ENCODE measurements at regions not wholly inside any gene's neighbourhood (a gene's known extent, or its start where the extent isn't known, plus 50 kb on each side); places are given as distances from the start of the nearest gene placed in this dataset.

DNA sequence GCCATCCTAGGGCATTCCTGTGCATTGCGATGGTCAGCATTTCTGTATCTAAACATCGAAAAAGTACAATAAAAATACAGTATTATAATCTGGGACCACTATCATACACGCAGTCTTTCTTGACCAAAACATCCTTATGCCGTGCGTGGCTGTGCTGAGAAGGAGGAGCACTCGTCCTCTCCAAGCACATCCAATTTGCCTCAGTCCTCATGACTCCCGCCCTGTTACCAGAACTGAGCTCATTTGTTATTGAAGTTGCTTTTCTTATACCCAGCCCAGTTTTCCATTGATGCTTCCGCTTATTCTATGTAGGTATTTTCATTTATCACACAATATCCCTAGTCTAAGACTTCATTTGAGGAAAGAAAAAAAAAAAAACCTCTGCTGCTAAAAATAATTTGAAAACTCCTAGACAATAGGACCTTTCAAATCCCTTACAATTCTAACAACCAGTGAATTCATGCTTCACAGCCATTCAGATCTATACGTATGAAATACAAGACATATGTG is 236.9 kb upstream of the PLEKHG7 start:
- no peak for DNase-seq (ENCODE audit: low read depth)

DNA sequence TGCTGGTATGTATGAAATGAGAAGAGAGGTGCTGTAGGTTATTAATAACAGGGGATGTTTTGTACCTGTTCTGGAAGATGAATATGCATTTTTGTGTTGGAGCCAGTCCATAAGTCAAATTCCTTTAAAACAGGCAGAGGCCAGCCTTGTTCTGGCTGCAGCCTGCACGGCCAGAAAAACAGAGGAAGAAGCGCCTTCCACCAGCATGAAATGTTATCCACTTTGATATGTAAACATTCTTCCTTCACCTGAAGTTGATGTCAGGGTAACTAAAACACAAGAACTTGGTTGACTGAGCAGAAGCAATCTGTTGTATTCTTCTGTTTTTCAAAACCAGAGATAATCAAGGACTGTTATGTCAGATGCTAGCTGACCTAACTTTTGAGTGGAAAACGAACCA is 237.9 kb upstream of the PLEKHG7 start:
- no peak for DNase-seq (ENCODE audit: low read depth)

- no peak for DNase-seq (ENCODE audit: low read depth)
These were observed 239.6 kb upstream of the PLEKHG7 start for GRCh38 chr12:92463171-92463570.

- DNase-seq (ENCODE audit: low read depth), result no peak
These were observed 240.3 kb upstream of the PLEKHG7 start for GRCh38 chr12:92462527-92462926.

GRCh38 chr12:92462049-92462448 is 240.7 kb upstream of the PLEKHG7 start:
- DNase-seq (ENCODE audit: low read depth), result peak; percentile 64

DNA sequence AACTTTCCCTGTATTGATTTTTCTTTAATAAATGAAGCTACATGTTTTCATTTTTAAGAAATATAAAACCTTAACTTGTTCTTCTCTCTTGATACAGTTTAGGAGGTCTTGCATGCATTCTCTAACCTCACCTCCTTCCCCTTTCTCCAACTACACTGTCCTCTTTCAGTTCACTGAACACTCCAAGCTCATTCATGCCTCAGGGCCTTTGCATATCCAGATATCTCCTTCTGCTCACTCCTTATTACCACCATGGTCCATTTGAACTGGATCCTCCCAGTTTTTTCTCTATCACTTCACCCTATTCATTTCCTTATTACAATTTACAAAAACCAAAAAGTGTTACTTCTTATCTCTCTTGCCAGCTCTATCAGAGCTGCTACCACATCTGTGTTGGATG is 242.9 kb upstream of the PLEKHG7 start:
- no peak for DNase-seq (ENCODE audit: low read depth)

GRCh38 chr12:92458996-92459395 is 243.8 kb upstream of the PLEKHG7 start:
- DNase-seq (ENCODE audit: low read depth), result no peak

GRCh38 chr12:92457458-92458180 is 245.2 kb upstream of the PLEKHG7 start:
- DNase-seq (ENCODE audit: low read depth), result no peak

DNA sequence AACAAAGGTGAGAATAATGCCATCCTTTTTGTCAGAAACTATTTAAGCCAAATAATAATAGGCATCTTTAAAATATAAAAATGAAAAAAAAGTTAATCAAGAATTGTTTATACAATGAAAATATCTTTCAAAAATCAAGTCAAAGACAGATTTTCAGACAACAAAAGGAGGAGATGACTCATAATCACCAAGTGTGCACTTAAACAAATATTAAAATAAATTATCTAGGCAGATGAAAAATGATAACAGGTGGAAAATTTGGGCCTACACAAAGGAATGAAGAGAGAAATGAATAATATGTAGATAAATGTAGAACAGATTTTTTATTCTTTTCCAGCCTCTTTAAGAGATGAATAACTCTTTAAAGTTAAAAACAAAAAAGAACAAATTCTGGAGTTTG is 250.0 kb upstream of the PLEKHG7 start:
- DNase-seq (ENCODE audit: low read depth), result no peak

GRCh38 chr12:92446083-92446460 is 256.7 kb upstream of the PLEKHG7 start:
- no peak for DNase-seq (ENCODE audit: low read depth)

DNA sequence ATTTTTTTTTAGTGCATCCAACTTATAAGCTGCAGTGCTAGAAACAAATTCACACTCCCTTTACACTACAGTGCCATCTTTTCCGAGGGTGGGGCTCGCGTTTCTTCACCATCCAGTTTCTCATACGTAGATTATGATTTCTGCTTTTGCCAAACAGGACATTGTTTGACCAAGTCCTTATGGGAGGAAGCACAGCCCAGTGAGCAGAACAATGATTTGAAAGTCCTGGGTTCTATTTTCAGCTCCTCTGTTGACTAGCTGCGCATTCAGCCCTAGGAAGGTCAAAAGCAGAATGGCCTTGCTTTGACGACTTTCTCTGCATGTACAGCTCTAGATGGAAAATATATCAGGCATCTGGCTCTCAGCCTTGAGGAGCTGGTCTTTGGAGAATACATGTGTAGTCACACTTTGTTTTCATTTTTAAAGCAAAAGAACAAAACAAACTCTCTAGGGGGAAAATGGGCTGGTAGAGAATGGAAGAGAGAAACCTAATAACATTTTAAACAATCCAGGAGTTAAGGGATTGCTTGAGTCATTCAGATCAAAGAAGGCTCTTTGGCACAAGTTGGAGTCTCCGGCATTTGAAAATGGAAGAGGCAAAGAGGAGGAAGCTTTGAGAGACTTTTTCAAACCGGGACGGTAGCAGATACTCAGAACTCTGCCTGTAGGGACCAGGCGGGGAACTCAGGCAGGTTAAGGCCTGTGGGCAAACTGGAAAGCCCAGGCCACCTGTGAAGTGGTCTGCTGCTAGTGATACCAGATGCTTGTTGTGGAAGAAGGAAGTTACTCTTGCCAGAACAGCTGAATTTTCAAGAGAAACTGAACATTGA is 257.3 kb upstream of the PLEKHG7 start:
- no peak for DNase-seq (ENCODE audit: low read depth)

GRCh38 chr12:92444763-92445162 is 258.0 kb upstream of the PLEKHG7 start:
- no peak for DNase-seq (ENCODE audit: low read depth)

DNA sequence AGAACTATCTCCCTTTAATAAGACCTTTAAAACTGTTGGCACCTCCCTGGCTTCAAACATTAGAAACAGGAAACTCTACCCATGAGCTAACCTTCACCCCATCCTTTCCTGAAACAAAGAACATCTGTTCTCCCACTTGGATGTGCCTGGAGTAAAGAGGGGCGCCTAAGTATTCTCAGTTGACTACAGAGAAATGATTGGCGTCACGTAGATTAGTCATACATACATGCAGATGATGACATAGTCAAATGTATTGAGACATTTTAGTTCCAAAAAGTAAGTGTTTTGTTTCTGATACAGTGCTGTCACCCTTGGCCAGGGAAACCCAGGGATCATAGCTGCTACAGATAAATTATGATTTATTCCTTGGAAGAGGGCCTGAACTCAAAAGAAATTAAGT is 260.0 kb upstream of the PLEKHG7 start:
- no peak for DNase-seq (ENCODE audit: low read depth)

- no peak for DNase-seq (ENCODE audit: low read depth)
These were observed 262.7 kb upstream of the PLEKHG7 start for GRCh38 chr12:92440072-92440471.

GRCh38 chr12:92439420-92439805 is 263.4 kb upstream of the PLEKHG7 start:
- DNase-seq (ENCODE audit: low read depth), result no peak

DNA sequence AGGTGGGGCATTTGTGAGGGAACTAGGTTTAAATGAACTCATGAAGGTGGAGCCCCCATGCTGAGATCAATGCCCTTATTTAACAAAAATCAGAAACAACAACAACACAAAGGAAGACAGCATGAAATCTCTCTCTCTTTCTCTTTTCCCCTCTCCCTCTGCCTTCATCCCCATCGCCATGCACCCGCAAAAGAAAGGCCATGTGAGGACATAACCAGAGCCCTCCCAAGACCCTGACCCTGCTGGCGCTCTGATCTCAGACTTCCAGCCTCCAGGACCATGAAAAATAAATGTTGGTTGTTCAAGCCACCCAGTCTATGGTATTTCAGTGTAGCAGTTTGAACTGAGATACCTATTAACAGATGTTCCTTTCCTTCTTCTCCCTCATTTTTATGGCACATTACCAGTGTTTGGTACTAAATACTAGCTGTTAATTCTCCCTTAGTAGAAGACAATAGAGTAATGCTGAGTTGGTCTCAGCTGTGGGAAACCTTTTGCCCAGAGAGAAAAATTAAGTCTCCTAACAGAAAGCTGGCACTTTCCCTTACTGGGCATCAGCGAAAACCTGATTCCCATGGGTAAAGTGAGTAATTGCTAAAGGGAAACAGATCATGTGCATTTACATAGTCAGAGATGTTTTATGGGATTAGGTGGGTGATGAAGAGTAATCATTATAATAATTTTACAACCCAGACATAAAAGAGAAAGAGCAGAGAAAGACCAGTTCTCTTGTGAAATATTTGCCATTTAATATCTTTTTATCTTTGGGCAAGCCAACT is 264.0 kb upstream of the PLEKHG7 start:
- no peak for DNase-seq (ENCODE audit: low read depth)

- no peak for DNase-seq (ENCODE audit: low read depth)
These were observed 265.3 kb upstream of the PLEKHG7 start for GRCh38 chr12:92437452-92437851.

GRCh38 chr12:92436856-92437255 is 265.9 kb upstream of the PLEKHG7 start:
- no peak for DNase-seq (ENCODE audit: low read depth)

GRCh38 chr12:92434607-92435025 is 268.2 kb upstream of the PLEKHG7 start:
- DNase-seq (ENCODE audit: low read depth), result no peak

- DNase-seq (ENCODE audit: low read depth), result no peak
These were observed 269.9 kb upstream of the PLEKHG7 start for GRCh38 chr12:92432724-92433441.

DNA sequence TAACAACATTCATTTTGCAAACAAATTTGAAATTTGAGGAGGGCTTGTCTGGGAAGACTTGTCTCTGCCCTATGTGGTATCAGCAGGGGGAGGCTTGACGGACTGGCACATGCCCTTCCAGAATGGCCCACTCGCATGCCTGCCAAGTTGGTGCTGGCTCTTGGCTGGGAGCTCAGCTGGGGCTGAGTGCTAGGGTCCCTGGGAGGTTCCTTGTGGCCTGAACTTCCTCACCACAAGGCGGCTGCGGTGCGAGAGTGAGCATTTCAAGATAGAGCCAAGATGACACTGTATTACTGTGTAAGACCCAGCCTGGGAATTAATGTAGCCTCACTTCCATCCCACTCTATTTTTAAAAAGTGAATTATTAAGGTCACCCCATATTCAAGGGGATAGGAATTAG is 271.6 kb upstream of the PLEKHG7 start:
- DNase-seq (ENCODE audit: low read depth), result no peak

DNA sequence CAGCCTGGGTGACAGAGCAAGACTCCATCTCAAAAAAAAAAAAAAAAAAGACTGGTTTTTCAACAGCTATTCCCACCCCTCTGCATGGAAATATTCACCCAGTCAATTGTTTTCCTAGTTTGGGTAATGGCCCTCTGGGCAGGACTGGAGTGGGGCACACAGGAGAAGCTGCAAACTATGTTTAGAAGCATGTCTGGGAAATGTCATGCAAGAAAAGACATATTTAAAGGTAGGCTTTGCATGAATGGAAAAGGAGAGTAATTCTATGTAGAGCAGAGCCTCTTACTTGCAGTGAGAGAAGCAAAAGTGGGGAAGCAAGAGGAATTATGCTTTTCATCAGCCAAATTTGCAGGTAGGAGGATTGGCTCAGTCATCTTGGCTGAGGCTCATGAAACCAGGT is 276.5 kb upstream of the PLEKHG7 start:
- no peak for DNase-seq (ENCODE audit: low read depth)

All from non-pigmented ciliary epithelial cell (primary cell).